NCI-H1436 (cell line): ENCODE measurements at regions not wholly inside any gene's neighbourhood (a gene's known extent, or its start where the extent isn't known, plus 50 kb on each side); places are given as distances from the start of the nearest gene placed in this dataset.
"Not testable (repeated sequence)": the region's sequence is repeated elsewhere in the genome, so short reads cannot be mapped to it uniquely, and the experiment has no call there.

Experiments used
- DNase-seq: peaks from one replicate; lab custom pipeline; 2025; lab: John Stamatoyannopoulos, UW

DNA sequence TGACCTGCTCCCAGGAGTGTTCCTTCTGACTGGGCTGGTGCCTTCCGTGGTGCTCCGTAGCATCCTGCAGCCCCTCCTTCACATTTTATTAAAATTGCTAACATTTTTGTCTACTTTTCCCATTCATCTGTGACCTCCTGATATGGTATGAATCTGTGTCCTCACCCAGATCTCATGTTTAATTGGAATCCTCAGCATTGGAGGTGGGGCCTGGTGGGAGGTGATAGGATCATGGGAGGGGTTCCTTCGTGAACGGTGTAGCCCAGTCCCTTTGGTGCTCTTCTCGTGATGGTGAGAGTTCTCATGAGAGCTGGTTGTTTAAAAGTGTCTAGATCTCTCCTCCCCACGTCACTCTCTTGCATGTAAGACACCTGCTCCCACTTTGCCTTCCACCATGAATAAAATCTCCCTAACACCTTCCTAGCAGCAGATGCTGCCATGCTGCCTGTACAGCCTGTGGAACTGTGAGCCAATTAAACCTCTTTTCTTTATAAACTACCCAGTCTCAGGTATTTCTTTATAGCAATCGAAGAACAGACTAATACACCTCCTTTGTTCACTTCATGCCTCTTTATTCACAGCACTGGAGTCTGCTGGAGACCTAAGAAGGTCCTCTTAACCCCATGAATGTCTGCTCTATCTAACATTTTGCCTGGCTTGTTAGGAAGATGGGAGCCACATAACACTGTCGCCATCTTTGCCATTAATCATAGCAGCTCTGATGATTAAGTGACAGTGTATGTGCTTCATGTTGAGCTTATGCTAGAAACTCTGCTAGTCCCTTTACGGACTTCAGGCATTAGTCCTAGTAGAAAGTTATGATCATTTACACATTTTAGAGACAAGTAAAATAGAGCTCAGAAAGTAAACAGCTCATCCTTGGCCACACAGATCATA is 377.7 kb upstream of the MAF start:
- no peak for DNase-seq

DNA sequence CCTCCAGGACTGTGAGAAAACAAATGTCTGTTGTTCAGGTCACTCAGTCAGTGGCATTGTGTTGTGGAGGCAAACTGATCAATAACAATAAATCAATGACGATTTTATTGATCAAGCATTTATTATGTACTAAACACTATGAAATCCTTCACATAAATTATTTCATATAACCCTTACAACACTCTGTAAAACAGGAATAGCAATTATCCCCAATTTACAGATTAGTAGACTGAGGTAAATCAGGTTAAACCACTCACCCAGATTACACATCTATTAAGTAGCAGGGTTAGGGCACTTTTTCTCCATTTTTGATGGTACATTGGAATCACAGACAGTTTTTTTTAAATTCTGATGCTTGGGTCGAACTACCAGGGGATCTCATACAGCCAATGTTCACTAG is 372.8 kb upstream of the MAF start:
- DNase-seq = no peak

DNA sequence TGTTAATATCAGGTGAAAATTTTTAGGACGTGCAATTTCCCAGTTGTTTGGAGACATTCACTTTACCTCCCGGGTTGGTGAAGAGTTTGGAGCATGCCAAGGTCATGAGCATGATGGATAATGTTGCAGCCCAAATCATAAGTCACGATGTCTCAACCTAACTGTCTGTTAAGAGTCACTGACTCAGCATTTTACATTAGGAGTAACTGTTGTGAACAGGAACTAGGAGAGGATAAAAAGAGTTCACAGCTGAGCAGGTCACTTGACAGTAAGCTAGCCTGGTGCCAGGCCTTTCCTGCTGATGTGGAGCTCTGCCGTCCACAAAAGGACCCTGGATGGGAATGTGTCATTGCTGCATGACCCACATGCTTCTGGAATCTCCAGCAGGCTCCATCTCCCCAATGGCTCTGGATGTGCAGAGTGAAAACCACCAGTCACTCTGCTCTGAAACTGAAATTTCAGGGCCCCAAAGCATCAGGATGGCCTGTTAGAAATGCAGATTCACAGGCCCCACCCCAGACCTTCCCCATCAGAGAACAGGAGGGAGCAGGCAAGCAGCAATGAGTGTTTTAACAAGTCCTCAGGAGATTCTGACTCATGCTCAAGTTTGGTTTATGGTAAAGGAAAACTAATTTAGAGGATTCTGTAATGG is 371.6 kb upstream of the MAF start:
- no peak for DNase-seq

- no peak for DNase-seq
These were observed 370.7 kb upstream of the MAF start for GRCh38 chr16:79971237-79971572.

GRCh38 chr16:79970551-79971236 is 370.2 kb upstream of the MAF start:
- DNase-seq = no peak

DNA sequence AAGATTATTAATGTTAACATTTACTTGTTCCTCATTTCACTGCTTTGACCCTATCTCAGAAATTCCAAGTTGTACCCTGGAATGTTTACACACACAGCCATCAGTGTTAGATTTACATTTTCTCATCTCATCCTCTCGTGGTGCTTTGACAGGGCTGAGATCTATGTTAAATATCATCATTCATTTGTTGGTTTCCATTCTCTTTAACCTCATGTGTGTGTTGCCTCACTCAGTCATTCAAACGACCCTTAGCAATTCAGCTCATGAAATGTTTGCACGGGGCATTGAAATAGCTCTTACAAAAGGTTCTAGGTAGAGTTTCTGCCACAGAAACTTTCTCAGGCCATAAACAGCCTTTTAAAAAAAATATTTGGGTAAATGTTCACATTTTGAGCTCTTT is 369.6 kb upstream of the MAF start:
- DNase-seq = no peak

DNA sequence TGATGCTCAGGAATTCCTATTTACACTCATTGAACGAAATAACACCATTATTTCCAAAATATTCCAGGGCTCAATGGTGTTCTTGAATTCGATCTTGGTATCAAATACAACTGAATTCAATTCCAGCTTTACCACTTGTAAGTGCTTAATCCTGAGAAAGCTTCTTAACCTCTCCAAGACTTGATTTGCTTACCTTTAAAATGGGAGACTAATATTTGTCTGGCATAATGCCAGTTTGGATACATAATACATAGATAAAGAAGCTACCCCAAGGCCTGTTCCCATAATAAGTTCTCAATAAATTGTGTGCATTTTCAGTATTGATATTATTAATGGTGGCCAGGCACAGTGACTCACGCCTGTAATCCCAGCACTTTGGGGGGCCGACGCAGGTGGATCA is 368.9 kb upstream of the MAF start:
- no peak for DNase-seq

- DNase-seq = no peak
These were observed 365.7 kb upstream of the MAF start for GRCh38 chr16:79966226-79966625.

- DNase-seq = no peak
These were observed 365.2 kb upstream of the MAF start for GRCh38 chr16:79965718-79966117.

- DNase-seq = no peak
These were observed 363.6 kb upstream of the MAF start for GRCh38 chr16:79964104-79964503.

DNA sequence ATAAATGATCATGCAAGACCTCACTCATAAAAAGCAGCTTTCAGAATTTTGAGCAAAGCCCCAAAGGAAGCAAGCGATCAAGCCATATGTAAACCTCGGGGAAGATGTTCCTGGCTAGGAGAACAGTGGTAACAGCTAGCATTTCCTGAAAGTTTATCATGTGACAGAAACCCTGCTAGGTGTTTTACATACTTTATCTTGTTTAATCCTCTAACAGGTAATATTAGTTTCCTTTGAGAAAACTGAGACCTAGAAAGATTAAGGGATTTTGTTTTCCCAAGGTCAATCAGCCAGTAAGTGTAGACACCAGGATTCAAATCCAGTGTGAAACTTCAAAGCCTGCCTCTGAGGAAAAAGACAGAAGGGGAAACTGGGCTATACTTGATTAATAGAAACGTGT is 362.4 kb upstream of the MAF start:
- no peak for DNase-seq

GRCh38 chr16:79959226-79959625 is 358.7 kb upstream of the MAF start:
- no peak for DNase-seq

- no peak for DNase-seq
These were observed 354.6 kb upstream of the MAF start for GRCh38 chr16:79954921-79955705.

DNA sequence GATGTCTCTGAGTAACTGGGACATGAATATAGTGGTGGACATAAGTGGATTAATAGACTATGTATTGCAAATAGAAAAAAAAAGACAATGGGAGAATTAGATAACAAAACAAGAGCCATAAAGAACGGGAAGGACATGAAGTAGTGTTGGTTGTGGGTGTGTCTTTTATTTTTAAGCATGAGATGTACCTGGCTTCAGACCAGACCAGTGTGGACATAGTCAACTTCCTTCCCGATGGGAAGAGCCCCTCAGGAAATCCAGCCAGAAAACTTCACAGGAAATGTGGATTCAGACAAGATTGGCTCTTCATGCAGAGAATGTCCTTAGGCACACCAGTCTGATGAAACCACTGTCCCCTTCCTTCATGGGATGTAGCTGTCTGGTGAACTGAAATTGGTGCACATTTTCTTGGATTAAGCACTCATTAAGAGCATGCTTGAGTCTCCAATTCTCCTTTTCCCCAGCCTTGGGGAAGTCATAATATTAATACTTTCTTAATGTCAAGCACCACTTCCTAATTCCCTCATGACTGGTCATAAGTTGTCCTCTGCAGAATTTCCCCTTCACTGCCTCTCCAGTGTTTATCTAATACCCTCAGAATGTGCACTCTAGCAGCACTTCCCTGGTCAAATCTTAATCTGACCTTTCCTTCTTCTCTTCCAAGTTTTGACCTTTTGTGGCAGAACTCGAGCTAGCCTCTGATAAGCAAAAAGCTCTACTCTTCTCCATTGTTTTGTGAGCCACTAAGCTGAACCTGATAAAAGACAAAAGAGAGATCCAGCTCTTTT is 350.6 kb upstream of the MAF start:
- DNase-seq = no peak

DNA sequence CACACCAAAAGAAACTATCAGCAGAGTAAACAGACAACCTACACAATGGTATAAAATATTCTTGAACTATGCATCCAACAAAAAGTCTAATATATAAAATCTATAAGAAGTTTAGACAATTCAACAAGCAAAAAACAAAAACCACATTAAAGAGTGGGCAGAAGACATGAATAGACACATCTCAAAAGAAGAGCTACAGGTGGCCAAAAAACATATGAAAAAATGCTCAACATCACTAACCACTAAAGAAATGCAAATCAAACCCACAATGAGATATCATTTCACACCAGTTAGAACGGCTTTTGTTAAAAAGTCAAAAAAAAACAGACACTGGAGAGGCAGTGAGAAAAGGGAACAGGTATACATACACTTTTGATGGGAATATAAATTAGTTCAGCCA is 348.9 kb upstream of the MAF start:
- DNase-seq = no peak

- DNase-seq = no peak
These were observed 347.2 kb upstream of the MAF start for GRCh38 chr16:79947771-79948170.

- DNase-seq = no peak
These were observed 345.7 kb upstream of the MAF start for GRCh38 chr16:79946252-79946651.

- DNase-seq = no peak
These were observed 343.2 kb upstream of the MAF start for GRCh38 chr16:79943736-79944135.

DNA sequence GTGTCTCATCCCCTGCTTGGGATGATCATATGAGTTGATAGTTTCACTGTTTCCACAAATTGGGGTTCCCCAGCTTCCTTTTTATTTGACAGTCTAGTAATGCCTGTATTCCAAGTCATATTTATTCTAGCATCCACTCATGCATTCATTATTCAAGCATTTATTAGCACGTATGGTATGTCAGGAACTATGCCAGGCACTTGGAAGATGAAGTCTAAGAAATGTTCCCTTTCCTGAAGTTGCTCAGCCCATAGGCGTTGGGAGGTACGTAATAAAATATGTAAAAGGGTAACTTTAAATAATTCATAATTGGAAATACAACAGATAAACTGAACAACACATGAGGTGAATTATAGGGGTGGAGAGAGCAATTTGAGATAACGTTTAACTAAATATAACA is 338.0 kb upstream of the MAF start:
- DNase-seq = no peak

GRCh38 chr16:79937671-79938070 is 337.1 kb upstream of the MAF start:
- not testable (repeated sequence) for DNase-seq

DNA sequence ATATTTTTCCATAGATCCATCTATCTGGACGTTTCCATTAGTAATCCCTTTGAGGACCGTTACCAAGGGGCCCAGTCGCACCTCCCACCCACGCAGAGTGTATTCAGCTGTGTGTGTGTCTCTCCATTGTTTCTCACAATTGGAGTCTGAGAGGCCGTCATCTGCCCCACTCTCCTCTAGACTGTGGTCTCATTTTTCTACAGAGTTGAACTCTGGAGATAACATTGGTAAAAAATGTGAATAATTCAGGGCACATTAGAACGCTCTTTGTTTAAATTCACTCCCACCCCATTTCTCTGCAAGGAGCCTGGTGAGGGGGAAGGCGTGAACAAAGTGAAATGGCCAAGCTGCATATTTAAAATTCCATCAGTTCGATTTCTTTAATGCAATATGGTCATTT is 333.1 kb upstream of the MAF start:
- DNase-seq = no peak

- no peak for DNase-seq
These were observed 332.0 kb upstream of the MAF start for GRCh38 chr16:79932572-79932971.
